Endothelial cell (in vitro differentiated cells): ENCODE measurements at regions not wholly inside any gene's neighbourhood (a gene's known extent, or its start where the extent isn't known, plus 50 kb on each side); places are given as distances from the start of the nearest gene placed in this dataset.

Experiments used
- DNase-seq: peaks from one replicate; pipeline ENCODE4 v3.0.0; 2021; ENCODE audit warnings: low spot score
- H3K27ac Mint-ChIP-seq: one replicate; pipeline ENCODE4 v1.8.0; 2021; ENCODE audit warnings: mixed read lengths, inconsistent platforms; ENCODE audit not compliant: unreplicated experiment
- H3K27me3 Mint-ChIP-seq: one replicate; pipeline ENCODE4 v1.8.0; 2021; ENCODE audit warnings: mild to moderate bottlenecking, moderate library complexity, mixed read lengths, inconsistent platforms; ENCODE audit not compliant: unreplicated experiment
- H3K36me3 Mint-ChIP-seq: one replicate; pipeline ENCODE4 v1.8.0; 2021; ENCODE audit warnings: mild to moderate bottlenecking, low read depth, mixed read lengths, inconsistent platforms; ENCODE audit not compliant: unreplicated experiment
- H3K4me1 Mint-ChIP-seq: one replicate; pipeline ENCODE4 v1.8.0; 2021; ENCODE audit warnings: mild to moderate bottlenecking, mixed read lengths, inconsistent platforms; ENCODE audit not compliant: unreplicated experiment
- H3K4me3 Mint-ChIP-seq: one replicate; pipeline ENCODE4 v1.8.0; 2021; ENCODE audit warnings: mild to moderate bottlenecking, mixed read lengths, inconsistent platforms; ENCODE audit not compliant: unreplicated experiment
- H3K9me3 Mint-ChIP-seq: one replicate; pipeline ENCODE4 v1.8.0; 2021; ENCODE audit warnings: mixed read lengths, inconsistent platforms; ENCODE audit not compliant: unreplicated experiment
- TF ChIP-seq, protein P1 (sequence below): fragments of 200-600 bp; sonication (generic); IDR thresholded peaks from one replicate; pipeline ENCODE4 v1.5.0; 2021; ENCODE audit warnings: antibody characterized with exemption; ENCODE audit not compliant: unreplicated experiment

GRCh38 chr1:5403935-5404334 lies 588.3 kb downstream of the NPHP4 start:
- H3K4me3 Mint-ChIP-seq = no peak overlapping the region
- no peaks in the 10 kb centered on the region for H3K9me3 Mint-ChIP-seq
- no peaks in the 10 kb centered on the region for H3K27me3 Mint-ChIP-seq
- no peak overlapping the region for H3K27ac Mint-ChIP-seq
- TF ChIP-seq, protein P1, sequence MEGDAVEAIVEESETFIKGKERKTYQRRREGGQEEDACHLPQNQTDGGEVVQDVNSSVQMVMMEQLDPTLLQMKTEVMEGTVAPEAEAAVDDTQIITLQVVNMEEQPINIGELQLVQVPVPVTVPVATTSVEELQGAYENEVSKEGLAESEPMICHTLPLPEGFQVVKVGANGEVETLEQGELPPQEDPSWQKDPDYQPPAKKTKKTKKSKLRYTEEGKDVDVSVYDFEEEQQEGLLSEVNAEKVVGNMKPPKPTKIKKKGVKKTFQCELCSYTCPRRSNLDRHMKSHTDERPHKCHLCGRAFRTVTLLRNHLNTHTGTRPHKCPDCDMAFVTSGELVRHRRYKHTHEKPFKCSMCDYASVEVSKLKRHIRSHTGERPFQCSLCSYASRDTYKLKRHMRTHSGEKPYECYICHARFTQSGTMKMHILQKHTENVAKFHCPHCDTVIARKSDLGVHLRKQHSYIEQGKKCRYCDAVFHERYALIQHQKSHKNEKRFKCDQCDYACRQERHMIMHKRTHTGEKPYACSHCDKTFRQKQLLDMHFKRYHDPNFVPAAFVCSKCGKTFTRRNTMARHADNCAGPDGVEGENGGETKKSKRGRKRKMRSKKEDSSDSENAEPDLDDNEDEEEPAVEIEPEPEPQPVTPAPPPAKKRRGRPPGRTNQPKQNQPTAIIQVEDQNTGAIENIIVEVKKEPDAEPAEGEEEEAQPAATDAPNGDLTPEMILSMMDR = no peak
- no peaks in the 10 kb centered on the region for H3K36me3 Mint-ChIP-seq
- no peak for DNase-seq
- no peaks in the 10 kb centered on the region for H3K4me1 Mint-ChIP-seq

GRCh38 chr1:5402618-5403017 lies 589.6 kb downstream of the NPHP4 start:
- Mint-ChIP-seq H3K27me3 (no peaks in the 10 kb centered on the region), H3K4me1 (no peaks in the 10 kb centered on the region), H3K27ac (no peak overlapping the region), H3K36me3 (no peaks in the 10 kb centered on the region), H3K9me3 (no peaks in the 10 kb centered on the region), H3K4me3 (no peak overlapping the region)
- no peak for DNase-seq
- TF ChIP-seq, protein P1 = no peak

- no peak overlapping the region for H3K4me3 Mint-ChIP-seq
- no peaks in the 10 kb centered on the region for H3K27me3 Mint-ChIP-seq
- H3K9me3 Mint-ChIP-seq = no peaks in the 10 kb centered on the region
- TF ChIP-seq, protein P1 = no peak
- no peaks in the 10 kb centered on the region for H3K36me3 Mint-ChIP-seq
- no peak overlapping the region for H3K27ac Mint-ChIP-seq
- H3K4me1 Mint-ChIP-seq = no peaks in the 10 kb centered on the region
- DNase-seq = no peak
Observed at GRCh38 chr1:5399771-5400170, 592.5 kb downstream of the NPHP4 start.

DNA sequence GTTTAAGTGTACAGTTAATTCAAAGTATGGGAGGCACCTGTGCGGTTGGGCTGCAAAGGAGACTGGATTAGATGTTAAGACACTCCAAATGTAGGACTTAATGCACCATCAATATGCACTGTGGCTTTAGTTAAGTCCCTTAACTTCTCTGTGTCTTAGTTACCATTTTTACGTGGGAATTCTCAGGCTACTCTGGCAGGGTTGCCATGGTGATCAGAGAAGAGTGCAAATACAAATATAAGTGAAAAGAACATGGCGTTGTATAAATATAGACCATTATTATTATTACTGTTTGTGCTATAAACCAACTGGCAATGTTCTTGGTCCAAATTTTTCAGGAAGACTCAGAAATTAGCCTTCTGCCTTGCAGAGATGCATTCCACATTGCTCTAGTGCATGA lies 595.6 kb downstream of the NPHP4 start:
- H3K27ac Mint-ChIP-seq = no peak overlapping the region
- no peak overlapping the region for H3K4me3 Mint-ChIP-seq
- no peaks in the 10 kb centered on the region for H3K9me3 Mint-ChIP-seq
- TF ChIP-seq, protein P1 = no peak
- H3K4me1 Mint-ChIP-seq = no peaks in the 10 kb centered on the region
- peaks cover 8% of the 10 kb centered on the region for H3K27me3 Mint-ChIP-seq
- no peak for DNase-seq
- H3K36me3 Mint-ChIP-seq = no peaks in the 10 kb centered on the region

DNA sequence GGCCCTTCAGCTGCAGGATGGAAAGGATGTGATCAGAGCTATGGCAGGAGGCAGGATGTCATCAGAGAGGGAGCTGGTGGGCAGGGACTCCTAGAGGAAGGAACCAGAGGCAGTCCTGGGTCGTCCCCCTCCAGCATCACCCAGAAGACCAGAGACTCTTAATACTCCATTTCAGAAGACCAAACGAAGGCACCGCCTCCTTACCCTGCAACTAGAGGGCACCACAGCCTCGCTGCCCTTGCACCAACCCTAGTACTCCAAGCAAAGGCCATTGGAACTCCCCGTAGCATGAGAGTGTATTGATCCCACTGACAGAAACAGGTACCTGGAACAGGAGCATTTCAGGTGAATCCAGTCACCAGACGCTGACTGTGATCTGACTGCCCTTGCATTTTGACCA lies 598.1 kb downstream of the NPHP4 start:
- no peaks in the 10 kb centered on the region for H3K36me3 Mint-ChIP-seq
- no peak overlapping the region for H3K27ac Mint-ChIP-seq
- DNase-seq = no peak
- TF ChIP-seq, protein P1 = no peak
- no peak overlapping the region for H3K4me3 Mint-ChIP-seq
- no peaks in the 10 kb centered on the region for H3K4me1 Mint-ChIP-seq
- peaks cover 10% of the 10 kb centered on the region for H3K27me3 Mint-ChIP-seq
- H3K9me3 Mint-ChIP-seq = no peaks in the 10 kb centered on the region
